ENCODE measurements at regions not wholly inside any gene's neighbourhood (a gene's known extent, or its start where the extent isn't known, plus 50 kb on each side); places are given as distances from the start of the nearest gene placed in this dataset.

GRCh38 chr5:143583409-143583808, 179.9 kb upstream of the NR3C1 start:
- H3K4me3 ChIP-seq (replicated peaks; ENCODE audit: insufficient read depth, low read length): no peak overlapping the region
- no peak overlapping the region for H3K27ac ChIP-seq (replicated peaks)
- H3K27me3 ChIP-seq (ENCODE audit: insufficient read depth, poor library complexity, severe bottlenecking): no peaks in the 10 kb centered on the region
- no peak for DNase-seq (ENCODE audit: low read depth in 1 of 2, low spot score in 1 of 2)
- TF ChIP-seq REST (IDR thresholded peaks at IDR 0.05; ENCODE audit: insufficient replicate concordance, low read depth): no peak
- TF ChIP-seq SPI1 (IDR thresholded peaks at IDR 0.05; ENCODE audit: borderline replicate concordance, low read depth): no peak; the same call in 1 of the 2 replicates
- TF ChIP-seq, protein P1, sequence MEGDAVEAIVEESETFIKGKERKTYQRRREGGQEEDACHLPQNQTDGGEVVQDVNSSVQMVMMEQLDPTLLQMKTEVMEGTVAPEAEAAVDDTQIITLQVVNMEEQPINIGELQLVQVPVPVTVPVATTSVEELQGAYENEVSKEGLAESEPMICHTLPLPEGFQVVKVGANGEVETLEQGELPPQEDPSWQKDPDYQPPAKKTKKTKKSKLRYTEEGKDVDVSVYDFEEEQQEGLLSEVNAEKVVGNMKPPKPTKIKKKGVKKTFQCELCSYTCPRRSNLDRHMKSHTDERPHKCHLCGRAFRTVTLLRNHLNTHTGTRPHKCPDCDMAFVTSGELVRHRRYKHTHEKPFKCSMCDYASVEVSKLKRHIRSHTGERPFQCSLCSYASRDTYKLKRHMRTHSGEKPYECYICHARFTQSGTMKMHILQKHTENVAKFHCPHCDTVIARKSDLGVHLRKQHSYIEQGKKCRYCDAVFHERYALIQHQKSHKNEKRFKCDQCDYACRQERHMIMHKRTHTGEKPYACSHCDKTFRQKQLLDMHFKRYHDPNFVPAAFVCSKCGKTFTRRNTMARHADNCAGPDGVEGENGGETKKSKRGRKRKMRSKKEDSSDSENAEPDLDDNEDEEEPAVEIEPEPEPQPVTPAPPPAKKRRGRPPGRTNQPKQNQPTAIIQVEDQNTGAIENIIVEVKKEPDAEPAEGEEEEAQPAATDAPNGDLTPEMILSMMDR (IDR thresholded peaks at IDR 0.05; ENCODE audit: insufficient read depth, low read length): no peak
- no peak for TF ChIP-seq POLR2AphosphoS5 (IDR thresholded peaks at IDR 0.05; ENCODE audit: low read depth)
- no peak for TF ChIP-seq GABPA (IDR thresholded peaks at IDR 0.05; ENCODE audit: low read depth)

DNA sequence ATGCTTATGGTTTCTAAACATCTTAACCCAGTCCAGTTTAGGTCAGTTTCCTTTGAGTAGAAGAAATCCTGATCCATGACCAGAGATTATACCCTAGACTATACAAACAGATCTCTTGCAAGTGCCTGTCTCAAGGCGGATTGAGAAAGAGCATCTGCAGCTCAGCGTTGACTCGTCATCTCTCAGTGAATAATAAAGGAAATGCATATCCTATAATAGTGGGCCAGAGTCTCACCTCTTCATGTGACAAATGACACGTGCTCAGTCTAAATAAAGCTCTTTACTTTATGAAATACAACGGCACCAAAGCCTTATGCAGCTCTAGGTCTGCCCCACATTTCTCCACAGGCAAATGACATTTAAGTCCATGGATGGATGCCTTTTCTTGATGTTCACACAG, 179.4 kb upstream of the NR3C1 start:
- no peak overlapping the region for H3K27ac ChIP-seq (replicated peaks)
- no peak for TF ChIP-seq POLR2AphosphoS5 (IDR thresholded peaks at IDR 0.05; ENCODE audit: low read depth)
- H3K4me3 ChIP-seq (replicated peaks; ENCODE audit: insufficient read depth, low read length): no peak overlapping the region
- no peaks in the 10 kb centered on the region for H3K27me3 ChIP-seq (ENCODE audit: insufficient read depth, poor library complexity, severe bottlenecking)
- DNase-seq (ENCODE audit: low read depth in 1 of 2, low spot score in 1 of 2): no peak

- no peaks in the 10 kb centered on the region for H3K27me3 ChIP-seq (ENCODE audit: insufficient read depth, poor library complexity, severe bottlenecking)
Measured at GRCh38 chr5:143582176-143582575, 178.7 kb upstream of the NR3C1 start.

More at GRCh38 chr5:143582176-143582575, 178.7 kb upstream of the NR3C1 start:
- Histone ChIP-seq H3K4me3 (replicated peaks; ENCODE audit: insufficient read depth, low read length) (no peak overlapping the region), H3K27ac (replicated peaks) (no peak overlapping the region)
- DNase-seq (ENCODE audit: low read depth in 1 of 2, low spot score in 1 of 2): no peak
- TF ChIP-seq, protein P1 (IDR thresholded peaks at IDR 0.05; ENCODE audit: insufficient read depth, low read length): no peak
- TF ChIP-seq GABPA (IDR thresholded peaks at IDR 0.05; ENCODE audit: low read depth) (no peak), POLR2AphosphoS5 (IDR thresholded peaks at IDR 0.05; ENCODE audit: low read depth) (no peak), SPI1 (IDR thresholded peaks at IDR 0.05; ENCODE audit: borderline replicate concordance, low read depth) (no peak), REST (IDR thresholded peaks at IDR 0.05; ENCODE audit: insufficient replicate concordance, low read depth) (no peak)

Data from HL-60 (cell line).